ENCODE measurements at regions not wholly inside any gene's neighbourhood (a gene's known extent, or its start where the extent isn't known, plus 50 kb on each side); places are given as distances from the start of the nearest gene placed in this dataset.

DNA sequence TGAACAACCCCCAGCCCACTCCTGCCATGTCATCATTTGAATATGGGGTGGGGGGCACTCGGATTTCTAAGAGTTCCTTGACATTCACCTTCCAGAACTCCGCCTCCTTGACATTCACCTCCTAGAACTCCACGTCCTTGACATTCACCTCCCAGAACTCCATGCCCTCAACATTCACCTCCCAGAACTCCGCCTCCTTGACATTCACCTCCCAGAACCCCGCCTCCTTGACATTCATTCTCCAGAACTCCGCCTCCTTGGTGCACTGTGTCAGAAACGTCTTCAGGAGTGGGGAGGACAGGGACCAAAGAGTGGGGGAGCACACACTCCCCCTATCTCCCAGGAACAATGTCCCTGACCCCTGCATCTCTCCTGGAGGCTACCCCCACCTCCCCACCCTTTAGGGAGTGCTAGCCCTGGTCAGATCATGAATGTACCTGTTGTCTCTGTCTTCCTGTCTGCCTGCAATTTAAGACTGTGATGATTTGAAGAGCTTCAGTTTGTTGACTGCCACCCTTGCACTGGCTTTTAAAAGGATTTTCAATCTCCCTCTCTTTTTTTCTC is 110.1 kb downstream of the NPTX2 start:
- H3K4me3 ChIP-seq (replicated peaks; ENCODE audit: low read depth, low read length) = no peak overlapping the region
- H3K27me3 ChIP-seq (replicated peaks; ENCODE audit: control insufficient read depth, insufficient read depth, low read length) = no peaks in the 10 kb centered on the region; the same call in 1 of the 2 replicates
- DNase-seq (ENCODE audit: extremely low read depth, insufficient read length) = no peak

DNA sequence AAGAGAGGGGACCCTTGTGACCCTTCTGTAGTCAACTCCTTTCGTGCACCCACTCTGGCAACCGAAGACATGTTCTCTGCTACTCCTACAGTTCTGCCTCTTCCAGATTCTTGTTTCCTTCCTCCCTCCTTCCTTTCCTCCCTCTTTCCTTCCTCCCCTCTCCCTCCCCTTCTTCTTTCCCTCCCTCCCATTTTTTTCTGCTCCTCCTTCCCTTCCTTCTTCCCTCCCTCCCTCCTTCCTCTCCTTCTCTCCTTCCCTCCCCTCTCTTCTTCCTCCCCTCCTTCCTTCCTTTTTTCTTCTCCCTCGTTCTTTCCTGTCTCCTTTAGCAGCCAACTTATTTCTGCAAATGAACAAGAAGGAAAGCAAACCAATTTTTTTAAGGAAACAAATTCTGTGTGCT is 111.5 kb downstream of the NPTX2 start:
- TF ChIP-seq, protein P1, sequence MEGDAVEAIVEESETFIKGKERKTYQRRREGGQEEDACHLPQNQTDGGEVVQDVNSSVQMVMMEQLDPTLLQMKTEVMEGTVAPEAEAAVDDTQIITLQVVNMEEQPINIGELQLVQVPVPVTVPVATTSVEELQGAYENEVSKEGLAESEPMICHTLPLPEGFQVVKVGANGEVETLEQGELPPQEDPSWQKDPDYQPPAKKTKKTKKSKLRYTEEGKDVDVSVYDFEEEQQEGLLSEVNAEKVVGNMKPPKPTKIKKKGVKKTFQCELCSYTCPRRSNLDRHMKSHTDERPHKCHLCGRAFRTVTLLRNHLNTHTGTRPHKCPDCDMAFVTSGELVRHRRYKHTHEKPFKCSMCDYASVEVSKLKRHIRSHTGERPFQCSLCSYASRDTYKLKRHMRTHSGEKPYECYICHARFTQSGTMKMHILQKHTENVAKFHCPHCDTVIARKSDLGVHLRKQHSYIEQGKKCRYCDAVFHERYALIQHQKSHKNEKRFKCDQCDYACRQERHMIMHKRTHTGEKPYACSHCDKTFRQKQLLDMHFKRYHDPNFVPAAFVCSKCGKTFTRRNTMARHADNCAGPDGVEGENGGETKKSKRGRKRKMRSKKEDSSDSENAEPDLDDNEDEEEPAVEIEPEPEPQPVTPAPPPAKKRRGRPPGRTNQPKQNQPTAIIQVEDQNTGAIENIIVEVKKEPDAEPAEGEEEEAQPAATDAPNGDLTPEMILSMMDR (IDR thresholded peaks at IDR 0.05; ENCODE audit: insufficient read depth, low read length, poor library complexity, severe bottlenecking) = no peak
- H3K4me3 ChIP-seq (replicated peaks; ENCODE audit: low read depth, low read length) = no peak overlapping the region
- no peak for DNase-seq (ENCODE audit: extremely low read depth, insufficient read length)
- H3K27me3 ChIP-seq (replicated peaks; ENCODE audit: control insufficient read depth, insufficient read depth, low read length) = no peaks in the 10 kb centered on the region; the same call in 1 of the 2 replicates
- H3K36me3 ChIP-seq (ENCODE audit: control insufficient read depth, insufficient read depth, low read length) = no peaks in the 10 kb centered on the region

More for the DNA sequence above, 110.1 kb downstream of the NPTX2 start:
- TF ChIP-seq, protein P1 (IDR thresholded peaks at IDR 0.05; ENCODE audit: insufficient read depth, low read length, poor library complexity, severe bottlenecking) = no peak
- H3K36me3 ChIP-seq (ENCODE audit: control insufficient read depth, insufficient read depth, low read length) = no peaks in the 10 kb centered on the region

GRCh38 chr7:98729121-98729520 is 112.0 kb downstream of the NPTX2 start:
- TF ChIP-seq, protein P1 (IDR thresholded peaks at IDR 0.05; ENCODE audit: insufficient read depth, low read length, poor library complexity, severe bottlenecking) = no peak
- no peaks in the 10 kb centered on the region for H3K36me3 ChIP-seq (ENCODE audit: control insufficient read depth, insufficient read depth, low read length)
- DNase-seq (ENCODE audit: extremely low read depth, insufficient read length) = no peak
- H3K27me3 ChIP-seq (replicated peaks; ENCODE audit: control insufficient read depth, insufficient read depth, low read length) = no peaks in the 10 kb centered on the region; the same call in 1 of the 2 replicates
- no peak overlapping the region for H3K4me3 ChIP-seq (replicated peaks; ENCODE audit: low read depth, low read length)

- no peak for DNase-seq (ENCODE audit: extremely low read depth, insufficient read length)
- Histone ChIP-seq H3K27me3 (replicated peaks; ENCODE audit: control insufficient read depth, insufficient read depth, low read length) (no peaks in the 10 kb centered on the region; the same call in 1 of the 2 replicates), H3K4me3 (replicated peaks; ENCODE audit: low read depth, low read length) (no peak overlapping the region), H3K36me3 (ENCODE audit: control insufficient read depth, insufficient read depth, low read length) (no peaks in the 10 kb centered on the region)
- TF ChIP-seq, protein P1 (IDR thresholded peaks at IDR 0.05; ENCODE audit: insufficient read depth, low read length, poor library complexity, severe bottlenecking) = no peak
Measured at GRCh38 chr7:98730326-98730725, 113.2 kb downstream of the NPTX2 start.

DNA sequence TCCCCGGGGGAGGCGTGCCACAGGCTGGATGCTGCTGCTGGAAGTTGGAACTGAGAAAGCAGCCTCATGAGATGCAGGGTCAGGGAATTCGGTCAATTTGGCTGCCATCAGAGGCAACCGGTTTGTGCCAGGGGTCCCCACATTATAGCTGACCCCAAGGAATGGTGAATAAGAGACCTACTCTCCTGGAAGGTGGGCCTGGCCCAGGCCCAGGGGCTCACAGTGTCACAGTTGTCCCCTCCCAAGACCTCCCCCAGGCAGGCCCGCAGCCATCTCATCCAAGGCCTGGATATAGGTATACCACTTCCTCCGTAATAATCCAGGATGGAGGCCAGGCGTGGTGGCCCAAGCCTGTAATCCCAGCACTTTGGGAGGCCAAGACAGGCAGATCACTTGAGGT is 114.6 kb downstream of the NPTX2 start:
- Histone ChIP-seq H3K27me3 (replicated peaks; ENCODE audit: control insufficient read depth, insufficient read depth, low read length) (no peaks in the 10 kb centered on the region; the same call in 1 of the 2 replicates), H3K36me3 (ENCODE audit: control insufficient read depth, insufficient read depth, low read length) (no peaks in the 10 kb centered on the region), H3K4me3 (replicated peaks; ENCODE audit: low read depth, low read length) (no peak overlapping the region)
- no peak for DNase-seq (ENCODE audit: extremely low read depth, insufficient read length)
- TF ChIP-seq, protein P1 (IDR thresholded peaks at IDR 0.05; ENCODE audit: insufficient read depth, low read length, poor library complexity, severe bottlenecking) = no peak

DNA sequence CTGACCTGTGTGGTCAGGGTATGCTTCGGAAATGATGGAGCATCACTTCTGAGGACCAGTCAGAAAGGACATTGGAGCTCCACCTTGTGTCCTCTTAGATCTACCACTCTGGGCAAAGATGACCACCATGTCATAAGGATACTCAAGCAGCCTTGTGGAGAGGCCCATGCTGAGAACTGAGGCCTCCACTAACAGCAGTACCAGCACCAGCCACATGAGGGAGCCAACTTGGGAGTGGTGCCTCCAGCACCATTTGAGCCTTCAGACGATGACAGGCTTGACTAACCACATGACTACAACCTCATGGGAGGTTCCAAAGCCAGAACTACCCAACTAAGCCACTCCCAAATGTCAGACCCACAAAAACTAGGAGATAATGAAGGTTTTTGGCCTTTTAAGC is 116.0 kb downstream of the NPTX2 start:
- TF ChIP-seq, protein P1 (IDR thresholded peaks at IDR 0.05; ENCODE audit: insufficient read depth, low read length, poor library complexity, severe bottlenecking) = peak; percentile 77
- Histone ChIP-seq H3K4me3 (replicated peaks; ENCODE audit: low read depth, low read length) (no peak overlapping the region), H3K36me3 (ENCODE audit: control insufficient read depth, insufficient read depth, low read length) (no peaks in the 10 kb centered on the region), H3K27me3 (replicated peaks; ENCODE audit: control insufficient read depth, insufficient read depth, low read length) (no peaks in the 10 kb centered on the region; the same call in 1 of the 2 replicates)
- DNase-seq (ENCODE audit: extremely low read depth, insufficient read length) = no peak
